Inflammatory macrophage (primary cell): ENCODE measurements at regions not wholly inside any gene's neighbourhood (a gene's known extent, or its start where the extent isn't known, plus 50 kb on each side); places are given as distances from the start of the nearest gene placed in this dataset.

ENCODE experiments used
- DNase-seq, 2 donors: peaks; one replicate each; pipeline ENCODE4 v3.0.0-alpha.2; 2020 to 2022

GRCh38 chr18:72180689-72181088 lies 363.5 kb downstream of the CBLN2 start:
- no peak for DNase-seq

GRCh38 chr18:72174972-72175649 lies 369.0 kb downstream of the CBLN2 start:
- no peak for DNase-seq

GRCh38 chr18:72171596-72171995 lies 372.5 kb downstream of the CBLN2 start:
- DNase-seq: no peak

DNA sequence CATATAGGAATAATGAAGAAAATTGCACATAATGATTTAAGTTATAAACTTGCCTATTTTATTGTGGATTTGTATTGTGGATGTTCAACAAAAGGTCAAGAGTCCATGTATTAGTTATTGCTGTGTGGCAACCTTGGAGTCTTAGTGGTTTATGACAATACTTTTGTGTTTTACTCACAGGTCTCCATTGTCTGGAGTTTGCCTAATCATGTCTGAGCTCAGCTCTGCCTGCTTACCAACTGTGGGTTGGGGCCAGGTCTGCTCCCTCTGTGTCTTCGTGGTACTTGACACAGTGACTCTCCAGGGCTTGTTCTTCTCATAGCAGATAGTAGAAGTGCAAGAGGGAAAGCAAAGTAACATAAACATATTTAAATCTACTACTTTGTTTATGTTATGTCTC lies 382.5 kb downstream of the CBLN2 start:
- no peak for DNase-seq

DNA sequence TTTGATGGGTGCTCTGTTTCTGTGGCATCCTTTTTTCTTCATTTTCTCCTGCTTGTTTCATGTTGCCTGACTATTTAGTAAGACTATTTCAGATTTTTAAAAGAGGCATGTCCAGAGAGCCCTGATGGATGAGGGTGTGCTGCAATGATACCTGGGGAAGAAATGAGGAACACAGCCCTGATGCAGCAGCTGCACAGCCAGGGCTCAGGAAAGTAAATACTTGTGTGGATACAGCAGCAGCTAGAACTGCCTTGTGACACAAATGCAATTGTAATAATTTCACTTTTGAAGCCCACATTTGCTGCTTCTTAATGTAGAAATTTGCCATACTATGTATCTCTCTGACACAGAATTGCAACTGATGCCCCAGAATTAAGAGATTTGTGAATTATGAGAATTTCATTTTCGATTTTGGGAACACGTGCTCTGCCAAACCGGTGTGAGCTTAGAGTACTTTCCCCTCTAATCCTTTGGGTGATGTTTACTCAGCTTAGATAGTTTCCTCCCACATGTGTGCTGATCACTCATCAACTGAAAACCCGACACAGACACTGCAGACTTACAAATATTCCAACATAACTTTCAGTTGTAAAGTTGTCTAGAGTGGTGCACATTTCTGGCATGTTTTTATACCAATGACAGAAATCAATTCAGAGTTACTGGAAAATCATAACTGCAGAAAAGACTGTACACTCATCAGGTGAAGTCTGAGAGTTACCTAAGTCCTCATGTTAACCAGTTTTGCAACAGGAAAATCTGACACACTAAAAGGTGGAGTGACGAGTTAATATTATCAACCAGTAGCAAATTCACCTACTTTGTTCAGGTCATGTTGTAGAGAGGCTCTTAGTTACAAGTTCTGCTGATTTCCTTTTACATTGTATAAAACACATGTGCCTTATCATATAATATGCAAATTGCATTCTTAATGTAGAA lies 383.4 kb downstream of the CBLN2 start:
- no peak for DNase-seq

DNA sequence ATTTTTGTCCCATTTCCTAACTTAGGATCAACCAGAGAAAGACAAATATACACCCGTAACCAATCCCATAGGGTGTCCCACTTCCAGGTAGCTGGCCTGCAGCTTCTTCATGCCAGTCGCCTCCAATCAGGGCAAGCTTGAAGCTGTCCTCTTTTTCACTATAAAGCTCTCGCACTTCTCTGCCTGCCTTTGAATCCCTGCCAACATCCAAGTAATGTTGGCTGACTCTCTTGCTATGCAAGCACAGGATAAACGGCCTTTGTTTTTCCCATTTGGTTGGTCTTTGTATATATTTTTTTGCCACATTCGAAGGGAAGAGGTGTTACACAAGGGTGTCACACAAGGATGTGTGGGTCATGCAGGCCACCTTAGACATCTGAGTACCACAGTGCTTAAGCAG lies 388.8 kb downstream of the CBLN2 start:
- DNase-seq: no peak

DNA sequence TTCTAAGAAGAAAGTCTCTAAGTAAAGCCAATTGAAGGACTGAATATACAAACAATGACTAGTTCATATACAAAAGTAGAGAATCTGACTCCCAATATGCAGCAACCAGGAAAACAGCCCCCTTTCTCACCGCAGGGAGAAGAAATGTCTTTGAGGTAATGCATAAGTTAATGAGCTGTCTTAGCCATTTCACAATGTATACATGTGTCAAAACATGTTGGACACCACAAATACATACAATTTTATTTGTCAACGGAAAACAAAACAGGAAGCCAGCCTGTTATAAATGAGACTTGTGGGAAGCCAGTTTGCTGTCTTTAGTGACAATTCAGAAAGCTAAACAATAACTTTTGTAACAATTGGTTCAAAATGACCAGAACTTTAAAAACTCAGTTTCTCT lies 389.2 kb downstream of the CBLN2 start:
- DNase-seq: no peak

GRCh38 chr18:72152935-72153334 lies 391.2 kb downstream of the CBLN2 start:
- DNase-seq: no peak

DNA sequence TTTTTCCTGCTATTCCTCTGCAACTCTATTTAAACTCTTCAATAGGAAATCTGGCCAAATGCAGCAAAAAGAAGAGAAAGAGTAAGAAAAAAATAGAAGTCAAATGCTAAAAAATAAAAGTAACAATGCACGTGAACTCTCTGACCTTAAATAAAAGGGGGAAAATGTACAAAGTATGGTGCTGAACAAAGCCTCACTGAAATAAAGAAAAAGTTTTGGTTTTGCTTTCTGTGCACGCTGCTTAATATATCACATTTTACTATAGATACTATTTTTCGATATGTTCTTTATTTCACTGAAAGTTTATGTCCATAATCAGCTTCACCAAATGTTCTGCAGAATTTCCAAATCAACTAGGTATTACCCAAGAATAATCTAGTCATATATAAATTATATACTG lies 396.3 kb downstream of the CBLN2 start:
- DNase-seq: no peak

GRCh38 chr18:72140007-72140406 lies 404.1 kb downstream of the CBLN2 start:
- DNase-seq: no peak

GRCh38 chr18:72128649-72129048 lies 415.5 kb downstream of the CBLN2 start:
- DNase-seq: no peak

GRCh38 chr18:72122103-72122502 lies 422.0 kb downstream of the CBLN2 start:
- no peak for DNase-seq

DNA sequence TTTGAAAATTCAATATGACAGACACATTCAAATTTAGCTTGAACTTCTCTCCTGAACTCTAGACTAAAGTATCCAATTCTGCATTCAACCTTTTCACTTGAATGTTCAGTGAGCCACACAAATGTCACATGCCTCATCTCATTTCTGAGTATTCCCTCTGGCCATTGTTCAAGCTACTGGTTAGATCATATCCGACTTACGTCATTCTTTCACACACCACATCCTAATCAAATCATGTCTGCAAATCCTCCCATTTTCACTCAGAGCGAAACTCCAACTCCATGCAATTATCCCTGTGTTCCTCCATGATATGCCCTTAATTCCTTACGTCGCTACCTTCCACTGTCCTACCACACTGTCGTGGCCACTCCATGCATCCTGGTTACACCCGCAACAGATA lies 425.1 kb downstream of the CBLN2 start:
- DNase-seq: no peak

GRCh38 chr18:72114801-72115594 lies 429.1 kb downstream of the CBLN2 start:
- DNase-seq: no peak

DNA sequence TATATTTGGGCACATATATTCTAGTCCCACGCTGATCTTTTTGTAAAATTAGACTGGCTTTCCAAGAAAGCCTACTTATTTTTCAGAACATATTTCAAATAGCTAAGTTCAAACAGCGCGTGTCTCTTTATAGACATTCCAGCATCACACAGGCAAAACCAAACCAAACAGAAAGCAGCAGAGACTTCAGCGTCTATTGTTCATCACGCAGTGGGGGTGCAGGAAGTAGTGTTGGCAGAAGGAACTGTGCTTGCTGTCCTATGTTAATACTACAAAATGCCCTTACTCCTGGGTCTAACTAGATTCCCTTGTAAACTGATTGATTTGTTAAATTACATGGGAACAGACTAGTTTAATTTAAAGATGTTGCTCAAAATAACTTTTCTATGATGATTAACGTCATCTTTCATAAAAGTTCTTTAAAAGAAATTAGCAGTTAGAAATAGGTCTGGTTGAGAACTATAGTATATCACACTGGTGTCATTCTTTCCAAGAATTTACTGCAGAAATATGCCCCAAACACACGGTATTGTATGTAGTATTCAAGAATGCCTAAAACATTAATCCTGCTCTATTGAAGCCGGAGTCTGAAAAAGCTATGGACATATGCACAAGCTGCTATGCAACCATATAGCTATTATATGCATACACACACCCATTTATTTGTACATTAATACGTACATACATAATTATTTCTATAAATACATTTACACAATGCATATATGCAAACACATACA lies 436.3 kb downstream of the CBLN2 start:
- no peak for DNase-seq

DNA sequence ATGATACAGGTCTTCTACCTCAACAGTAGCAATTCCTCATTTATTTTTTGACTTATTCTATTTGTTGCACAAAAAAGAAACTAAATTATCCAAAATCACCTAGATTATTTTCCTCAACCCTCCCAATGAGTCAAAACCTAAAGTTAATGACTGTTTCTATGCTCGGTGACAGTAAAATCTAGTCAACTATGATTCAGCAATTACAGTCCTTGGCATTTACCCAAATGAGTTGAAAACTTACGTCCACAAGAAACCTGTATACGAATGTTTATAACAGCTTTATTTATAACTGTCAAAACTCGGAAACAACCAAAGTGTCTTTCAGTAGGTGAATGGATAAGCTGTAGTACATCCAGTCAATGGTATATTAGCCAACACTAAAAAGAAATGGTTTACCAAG lies 439.3 kb downstream of the CBLN2 start:
- no peak for DNase-seq

DNA sequence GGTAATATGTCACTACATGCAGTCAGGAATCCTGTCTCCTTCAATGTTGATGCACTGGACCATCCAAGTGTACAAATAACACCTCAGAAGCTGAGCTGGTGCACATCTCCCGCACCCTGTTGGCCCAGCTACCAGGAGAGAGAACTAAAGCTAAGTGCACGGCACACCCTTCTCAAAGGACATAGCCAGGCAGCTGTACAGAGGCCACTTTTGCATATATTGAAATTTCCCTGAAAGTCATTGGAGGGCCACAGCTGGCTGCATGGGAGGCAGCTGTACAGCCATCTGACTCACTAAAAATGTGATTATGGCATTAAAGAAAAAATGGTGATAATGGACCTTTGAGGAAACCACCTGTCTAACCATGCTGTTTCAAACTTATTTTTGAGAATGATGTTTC lies 441.7 kb downstream of the CBLN2 start:
- no peak for DNase-seq

DNA sequence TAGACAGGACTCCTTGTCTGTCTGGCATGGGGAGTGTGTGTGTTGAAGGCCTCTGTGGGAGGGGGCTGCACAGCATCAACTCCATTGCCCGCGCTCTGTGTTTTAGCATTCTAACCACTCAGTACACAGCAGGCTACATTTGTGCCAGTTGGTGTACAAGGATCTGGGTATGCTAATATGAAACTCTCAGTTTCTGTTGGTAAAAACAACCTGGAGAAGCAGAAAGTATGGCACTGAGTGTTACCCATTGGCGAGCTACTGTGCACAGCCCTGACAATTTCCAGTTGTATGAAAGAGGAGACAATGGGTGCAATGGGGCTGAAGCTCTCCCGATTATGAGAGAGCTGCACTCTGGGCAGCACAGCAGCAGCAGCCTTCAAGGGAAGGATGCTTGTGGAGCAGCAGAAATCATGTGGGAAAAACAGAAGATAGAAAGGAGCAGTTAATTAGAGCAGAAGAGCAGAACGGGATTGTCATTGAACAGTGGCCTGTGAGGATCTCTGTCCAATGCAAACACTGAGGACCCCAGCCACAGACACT lies 443.6 kb downstream of the CBLN2 start:
- DNase-seq: no peak

- no peak for DNase-seq
Observed at GRCh38 chr18:72091369-72091768, 452.8 kb downstream of the CBLN2 start.

GRCh38 chr18:72089432-72089831 lies 454.7 kb downstream of the CBLN2 start:
- DNase-seq: no peak

- DNase-seq: peak in 1 of 2 donors; percentile 3
Observed at GRCh38 chr18:72086421-72086820, 457.7 kb downstream of the CBLN2 start.

DNA sequence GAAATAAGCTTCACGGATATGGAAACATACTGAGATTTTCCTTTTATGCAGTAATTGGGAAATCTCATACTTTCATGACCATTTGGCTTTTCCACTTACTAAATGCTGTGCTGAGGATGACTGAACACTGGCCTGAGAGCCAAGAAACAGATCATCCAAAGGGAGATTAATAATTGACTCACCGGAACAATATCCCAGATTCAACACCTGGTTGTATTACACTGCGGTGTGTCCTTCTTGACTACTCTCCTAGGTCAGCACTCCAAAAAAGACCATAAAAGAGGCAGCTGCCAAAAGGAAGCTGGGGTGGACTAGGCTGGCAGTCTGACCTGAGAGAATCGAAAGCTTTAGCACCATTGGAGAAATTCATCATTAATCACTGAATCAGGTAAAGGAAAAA lies 469.1 kb downstream of the CBLN2 start:
- no peak for DNase-seq
